ENCODE measurements at regions not wholly inside any gene's neighbourhood (a gene's known extent, or its start where the extent isn't known, plus 50 kb on each side); places are given as distances from the start of the nearest gene placed in this dataset.

DNA sequence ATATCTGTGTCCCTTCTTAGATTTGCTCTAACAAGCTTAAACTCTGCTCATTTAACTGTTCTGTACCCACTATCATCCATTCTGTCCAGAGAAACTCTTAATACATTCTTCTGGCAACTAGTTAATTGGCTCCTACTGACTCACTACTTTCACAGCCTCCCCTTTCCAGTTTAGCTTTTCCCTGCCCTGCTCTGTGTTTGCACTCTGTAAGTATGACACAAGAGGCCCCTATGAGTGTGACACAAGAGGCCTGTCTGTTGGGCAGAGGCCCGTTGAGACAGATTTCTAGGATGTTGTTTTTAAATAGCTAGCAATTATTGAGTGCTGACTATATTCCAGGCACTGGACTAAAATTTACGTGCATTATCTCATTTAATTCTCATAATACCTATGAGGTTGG, 246.0 kb upstream of the DAAM1 start:
- ChIA-PET CTCF (ENCODE audit: partially characterized antibody) (interaction anchor here (0.7 to 1.4 kb wide), 3 partner anchors 14 to 156 kb away, joined by 3 to 5 read pairs (median 3); no protein-coding TSS in a partner anchor), POLR2A (ENCODE audit: partially characterized antibody) (no interaction called here)
- Histone ChIP-seq H3K4me2 (ENCODE audit: insufficient read depth in 1 of 2, low read depth in 2 of 2, low read length in 2 of 2) (no peak overlapping the region), H4K91ac (replicated peaks; ENCODE audit: insufficient read length, low read length) (no peak overlapping the region), H3K4ac (replicated peaks; ENCODE audit: insufficient read length, low read depth, low read length) (no peak overlapping the region), H3K23ac (ENCODE audit: insufficient read length) (no peak overlapping the region), H2BK20ac (ENCODE audit: low read length) (no peak overlapping the region), H2BK15ac (ENCODE audit: low read length) (no peak overlapping the region), H3K27me3 (replicated peaks in 1 of 4; ENCODE audit: control insufficient read depth in 3 of 4, extremely low read depth in 1 of 4, insufficient read depth in 3 of 4, low read length in 3 of 4) (no peaks in the 10 kb centered on the region), H3K56ac (replicated peaks; ENCODE audit: insufficient read length, low read depth, low read length) (no peak overlapping the region), H2AFZ (ENCODE audit: low read length) (no peak overlapping the region), H2BK120ac (replicated peaks; ENCODE audit: low read depth, low read length) (no peak overlapping the region), H3K27ac (ENCODE audit: low read depth, low read length) (no peak overlapping the region), H2BK5ac (ENCODE audit: low read depth, low read length) (no peak overlapping the region), H3K79me2 (ENCODE audit: control insufficient read depth in 1 of 2, insufficient read depth in 2 of 2, low read length in 2 of 2) (no peaks in the 10 kb centered on the region), H3K9me3 (ENCODE audit: insufficient read depth in 2 of 2, low read depth in 1 of 2, low read length in 1 of 2) (no peaks in the 10 kb centered on the region), H3K4me1 (replicated peaks in 1 of 4; ENCODE audit: control insufficient read depth in 3 of 4, insufficient read depth in 4 of 4, low read length in 3 of 4) (peaks cover 0 to 2% (median 0%) of the 10 kb centered on the region in 4 experiments; a peak in 1 of 7 replicates), H4K8ac (ENCODE audit: extremely low read depth, insufficient read depth, low read length) (no peak overlapping the region), H3K36me3 (ENCODE audit: control insufficient read depth in 2 of 4, insufficient read depth in 4 of 4, low read length in 3 of 4) (no peaks in the 10 kb centered on the region), H4K20me1 (replicated peaks in 1 of 2; ENCODE audit: control insufficient read depth in 1 of 2, insufficient read depth in 2 of 2, low read length in 2 of 2) (no peaks in the 10 kb centered on the region), H3K79me1 (ENCODE audit: low read depth, low read length) (no peaks in the 10 kb centered on the region), H3K14ac (ENCODE audit: insufficient read length) (no peak overlapping the region), H2BK12ac (ENCODE audit: low read depth, low read length) (no peak overlapping the region), H3K18ac (ENCODE audit: extremely low read depth, low read length) (no peak overlapping the region), H3K4me3 (ENCODE audit: extremely low read depth in 1 of 4, insufficient read depth in 2 of 4, low read depth in 3 of 4, low read length in 4 of 4) (no peak overlapping the region), H3K23me2 (ENCODE audit: low read depth, low read length) (no peaks in the 10 kb centered on the region), H2AK5ac (ENCODE audit: low read depth, low read length) (no peak overlapping the region), H4K5ac (ENCODE audit: insufficient read length, low read depth, low read length) (no peak overlapping the region), H3K9ac (replicated peaks in 1 of 4; ENCODE audit: extremely low read depth in 1 of 4, low read depth in 3 of 4, low read length in 3 of 4) (no peak overlapping the region)
- DNase-seq (ENCODE audit: low read depth in 1 of 2, low spot score in 2 of 2) (no peak), FAIRE-seq (no peak)
- WGBS, 2 experiments (ENCODE audit: extremely low coverage in 1 of 2, insufficient coverage in 1 of 2, insufficient read length in 1 of 2, insufficient replicate concordance in 2 of 2, low coverage in 1 of 2, low lambda C conversion rate in 2 of 2, missing lambda C conversion rate in 1 of 2), result 89% methylated on average over 2 of the region's 2 CpGs; no CpG with 5 or more reads in 1 of the 2 experiments
- TF ChIP-seq BCL11A (IDR thresholded peaks at IDR 0.05; ENCODE audit: low read depth in 2 of 2, low read length in 2 of 2), result no peak
- no peak for TF ChIP-seq YY1 (IDR thresholded peaks at IDR 0.05; ENCODE audit: low read depth, low read length)
- TF ChIP-seq E2F6 (IDR thresholded peaks at IDR 0.05), result no peak
- TF ChIP-seq GTF2F1 (IDR thresholded peaks at IDR 0.05; ENCODE audit: borderline replicate concordance, low read depth, low read length), result no peak
- no peak for TF ChIP-seq CBX5 (IDR thresholded peaks at IDR 0.05; ENCODE audit: low read depth, low read length)
- no peak for TF ChIP-seq NRF1 (IDR thresholded peaks at IDR 0.05; ENCODE audit: low read depth, low read length)
- TF ChIP-seq BRCA1 (IDR thresholded peaks at IDR 0.05; ENCODE audit: low read depth, low read length), result no peak
